Keratinocyte (primary cell): ENCODE measurements at regions not wholly inside any gene's neighbourhood (a gene's known extent, or its start where the extent isn't known, plus 50 kb on each side); places are given as distances from the start of the nearest gene placed in this dataset.

ENCODE experiments used
- CTCF ChIP-seq, 3 experiments: IDR thresholded peaks in 1 of 3; conservative IDR thresholded peaks in 1 of 3; optimal IDR thresholded peaks in 1 of 3; 2 replicates in 2 of 3; 3 replicates in 1 of 3; pipeline versions ENCODE3 to v1.5.1; 2011; ENCODE audit warnings: low read length in 3 of 3, mild to moderate bottlenecking in 3 of 3, moderate library complexity in 2 of 3, control low read depth in 1 of 3, inconsistent platforms in 1 of 3; ENCODE audit not compliant: insufficient read depth in 2 of 3; ENCODE audit errors: extremely low read depth in 1 of 3
- EZH2 ChIP-seq: IDR thresholded peaks from one replicate; pipeline ENCODE4 v1.6.1; 2012; ENCODE audit warnings: inconsistent platforms, mild to moderate bottlenecking, low read length, moderate library complexity

- TF ChIP-seq CTCF (optimal IDR thresholded peaks at IDR 0.05 in 1 of 3, IDR thresholded peaks at IDR 0.05 in 1 of 3, conservative IDR thresholded peaks at IDR 0.05 in 1 of 3; ENCODE audit: extremely low read depth in 1 of 3, insufficient read depth in 2 of 3, low read length in 3 of 3) (no peak), EZH2 (no peak)
Measured at GRCh38 chr13:50679321-50679720, 164.2 kb downstream of the DLEU7 start.
